OCI-LY1 (cell line): ENCODE measurements at regions not wholly inside any gene's neighbourhood (a gene's known extent, or its start where the extent isn't known, plus 50 kb on each side); places are given as distances from the start of the nearest gene placed in this dataset.
A peak's percentile ranks its signal among the peaks of the same experiment; 100 is the strongest.

Experiments used
- CTCF ChIP-seq: fragments of 200-600 bp; sonication (generic), shearing (Covaris generic); IDR thresholded peaks from 2 replicates; pipeline ENCODE4 v1.5.1; 2017; ENCODE audit warnings: mild to moderate bottlenecking, antibody characterized with exemption, low read length, moderate library complexity, mixed read lengths
- EZH2 ChIP-seq: fragments of 200-600 bp; sonication (generic), shearing (Covaris generic); IDR thresholded peaks from 2 replicates; pipeline ENCODE4 v1.8.0; 2017; ENCODE audit warnings: borderline replicate concordance, mixed run types, mild to moderate bottlenecking, antibody characterized with exemption, low read length, moderate library complexity, mixed read lengths

GRCh38 chr11:88016392-88017170 lies 158.7 kb downstream of the RAB38 start:
- TF ChIP-seq CTCF = peak; percentile 68
- TF ChIP-seq EZH2 = no peak
